SW 1271 (cell line): ENCODE measurements at regions not wholly inside any gene's neighbourhood (a gene's known extent, or its start where the extent isn't known, plus 50 kb on each side); places are given as distances from the start of the nearest gene placed in this dataset.
A peak's percentile ranks its signal among the peaks of the same experiment; 100 is the strongest.
"Not testable (repeated sequence)": the region's sequence is repeated elsewhere in the genome, so short reads cannot be mapped to it uniquely, and the experiment has no call there.

Experiments
- DNase-seq, 2 experiments: peaks; one replicate each; lab custom pipeline; 2025; lab: John Stamatoyannopoulos, UW

DNA sequence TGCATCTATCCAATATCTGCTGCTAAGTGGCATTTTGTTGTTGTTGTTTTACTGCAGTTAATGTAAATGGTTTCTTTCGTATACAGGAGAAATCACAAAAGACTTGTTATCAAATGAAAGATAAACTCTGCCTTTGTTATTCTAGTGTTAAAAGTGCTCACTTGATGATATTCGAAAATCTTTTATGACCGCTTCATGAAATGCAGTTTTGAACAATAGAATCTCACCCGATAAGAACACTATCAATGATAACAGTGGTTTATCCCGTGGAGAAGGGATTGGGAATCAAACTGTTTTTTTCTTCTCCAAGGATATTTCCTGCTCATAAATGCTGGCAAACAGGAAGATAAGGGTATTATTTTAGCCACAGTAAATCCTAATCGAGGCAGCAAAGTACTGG is 1366.3 kb downstream of the OLFM4 start:
- no peak for DNase-seq

DNA sequence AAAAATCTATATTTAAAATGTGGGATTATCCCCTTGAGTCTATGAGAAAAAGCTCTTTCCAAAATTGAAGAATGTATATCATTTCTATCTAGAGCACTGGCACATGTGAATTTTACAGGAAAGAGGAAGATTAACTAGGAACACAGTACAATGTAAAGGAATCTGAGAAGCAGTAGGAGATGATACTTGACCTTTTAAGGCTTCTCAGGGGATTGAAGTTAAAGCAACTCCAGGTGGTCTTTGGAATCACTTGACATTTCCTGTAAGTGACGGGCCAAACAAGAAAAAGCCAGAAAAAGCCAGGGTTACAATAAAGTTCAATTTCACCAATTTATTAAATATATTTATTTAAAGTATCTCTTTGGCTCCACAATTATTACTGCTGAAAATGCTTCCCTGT is 1373.9 kb downstream of the OLFM4 start:
- no peak for DNase-seq

DNA sequence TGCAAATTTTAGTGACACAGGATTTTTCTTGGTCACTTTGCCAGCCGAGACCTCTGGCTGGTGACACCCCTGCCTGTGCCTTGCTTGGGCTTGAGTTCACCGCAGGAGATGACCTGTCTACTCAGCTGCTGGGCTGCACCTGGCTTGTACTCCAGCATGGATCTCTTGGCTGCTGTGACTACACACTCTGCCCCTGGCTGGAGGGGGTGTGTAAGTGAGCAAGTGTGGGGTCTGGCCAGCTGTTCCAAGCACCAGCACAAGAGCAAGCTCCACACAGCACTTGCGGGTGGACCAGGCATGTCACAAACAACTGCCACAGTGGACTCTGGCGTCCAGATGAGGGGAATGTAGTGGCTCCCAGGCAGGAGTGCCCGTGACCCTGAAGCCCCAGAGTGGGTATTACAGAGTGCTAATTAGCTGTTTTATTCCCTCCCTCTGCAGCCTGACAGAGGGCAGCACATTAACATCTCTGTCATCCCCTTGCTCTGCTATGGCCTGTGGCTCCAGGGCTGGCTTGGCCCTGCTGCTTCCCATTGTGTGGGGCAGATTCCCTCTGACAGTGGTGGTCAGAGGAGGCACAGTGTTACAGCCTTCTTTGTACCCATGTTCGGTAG is 1387.2 kb downstream of the OLFM4 start:
- no peak for DNase-seq

DNA sequence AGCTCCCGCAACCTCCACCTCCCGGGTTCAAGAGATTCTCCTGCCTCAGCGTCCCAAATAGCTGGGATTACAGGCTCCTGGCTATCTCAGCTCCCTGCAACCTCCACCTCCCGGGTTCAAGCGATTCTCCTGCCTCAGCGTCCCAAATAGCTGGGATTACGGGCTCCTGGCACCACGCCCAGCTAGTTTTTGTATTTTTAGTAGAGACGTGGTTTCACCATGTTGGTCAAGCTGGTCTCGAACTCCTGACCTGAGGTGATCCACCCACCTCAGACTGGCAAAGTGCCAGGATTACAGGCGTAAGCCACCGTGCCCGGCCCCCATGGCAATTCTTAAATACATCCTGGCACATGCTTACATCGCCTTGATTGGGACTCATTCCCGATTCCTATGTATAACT is 1394.3 kb downstream of the OLFM4 start:
- DNase-seq = not testable (repeated sequence)

DNA sequence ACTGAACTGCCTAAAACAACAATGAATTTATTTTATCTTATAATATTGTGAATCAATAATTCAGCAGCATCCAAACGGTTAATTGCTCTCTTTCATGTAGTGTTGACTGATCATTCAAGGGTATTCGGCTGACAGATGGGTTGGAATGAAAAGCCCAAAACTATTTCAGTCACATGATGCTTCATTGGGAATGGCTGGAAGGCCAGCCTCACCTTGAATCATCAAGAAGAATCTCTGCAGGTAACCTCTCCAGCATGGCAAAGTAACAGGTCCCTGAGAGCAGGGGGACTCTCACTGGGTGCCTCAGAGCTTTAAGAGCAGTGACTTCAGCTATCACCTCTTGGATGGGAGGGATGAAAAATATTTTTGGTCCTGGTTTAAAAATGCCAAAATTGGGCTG is 1395.7 kb downstream of the OLFM4 start:
- DNase-seq = no peak

DNA sequence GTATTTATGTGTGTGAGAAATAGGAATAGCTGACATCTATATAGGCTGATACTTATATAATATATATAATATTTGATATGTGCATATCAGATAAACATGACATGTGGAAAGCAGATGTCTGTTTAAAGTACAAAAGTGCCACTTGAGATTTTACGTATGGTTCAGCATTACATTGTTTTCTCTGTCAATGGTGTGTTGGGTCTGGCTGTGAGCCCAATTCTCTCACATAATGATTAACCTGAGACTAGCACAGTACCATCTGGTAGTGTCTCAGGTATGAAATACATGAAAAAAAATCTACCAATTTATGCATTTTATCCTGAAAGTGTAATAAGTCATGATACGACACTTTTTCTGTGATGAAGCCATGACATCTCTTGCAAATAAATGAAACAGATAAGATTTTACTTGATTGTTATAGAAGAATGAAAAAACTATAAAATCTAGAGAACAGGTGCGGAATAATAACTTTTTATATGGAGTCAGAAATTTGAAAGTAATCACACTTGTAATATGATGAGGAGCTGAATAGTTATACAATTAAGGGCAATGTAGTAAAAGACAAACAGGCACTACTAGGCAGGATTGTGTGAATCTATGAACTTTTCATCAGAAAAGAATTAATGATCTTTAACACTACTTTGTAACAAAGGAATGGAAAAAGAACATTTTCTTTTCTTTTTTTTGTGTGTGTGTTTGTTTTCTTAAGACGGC is 1405.0 kb downstream of the OLFM4 start:
- no peak for DNase-seq

DNA sequence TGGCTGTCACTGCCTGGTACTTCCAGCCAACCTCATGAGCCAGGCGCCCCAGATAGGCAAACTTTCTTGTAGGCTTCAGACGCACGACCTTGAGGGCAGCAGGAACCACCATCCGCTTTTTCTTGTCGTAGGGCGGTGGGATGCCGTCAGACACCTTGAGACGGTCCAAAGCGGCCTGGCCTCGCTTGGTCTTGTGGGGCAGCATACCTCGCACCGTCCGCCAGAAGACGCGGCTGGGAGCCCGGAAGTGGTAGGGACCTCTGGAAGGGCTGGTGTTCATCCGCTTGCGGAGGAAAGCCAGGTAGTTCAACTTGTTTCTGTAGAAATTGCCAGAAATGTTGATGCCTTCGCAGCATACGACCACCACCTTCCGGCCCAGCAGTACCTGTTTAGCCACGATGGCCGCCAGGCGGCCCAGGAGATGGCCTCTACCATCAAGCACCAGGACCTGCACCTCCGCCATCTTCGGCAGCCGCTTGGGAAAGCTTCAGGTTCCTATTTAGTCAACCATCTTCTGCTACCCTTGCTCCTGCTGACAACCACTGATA is 1412.3 kb downstream of the OLFM4 start:
- not testable (repeated sequence) for DNase-seq

DNA sequence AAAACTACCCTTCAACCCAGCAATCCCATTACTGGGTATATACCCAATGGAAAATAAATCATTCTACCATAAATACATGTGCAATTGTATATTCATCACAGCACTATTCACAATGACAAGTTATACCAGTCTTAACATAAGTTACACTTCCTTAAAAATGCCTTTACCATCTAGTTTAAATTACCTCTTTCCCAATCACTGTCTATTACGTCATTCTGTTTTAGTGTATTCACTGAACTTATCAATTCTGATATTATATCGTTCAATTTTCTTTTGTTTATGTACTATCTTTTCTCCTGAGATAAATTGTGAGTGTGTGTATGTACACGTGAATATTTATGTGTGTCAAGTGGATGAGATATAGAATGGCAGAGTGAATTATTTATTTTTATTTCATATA is 1416.8 kb downstream of the OLFM4 start:
- no peak for DNase-seq

DNA sequence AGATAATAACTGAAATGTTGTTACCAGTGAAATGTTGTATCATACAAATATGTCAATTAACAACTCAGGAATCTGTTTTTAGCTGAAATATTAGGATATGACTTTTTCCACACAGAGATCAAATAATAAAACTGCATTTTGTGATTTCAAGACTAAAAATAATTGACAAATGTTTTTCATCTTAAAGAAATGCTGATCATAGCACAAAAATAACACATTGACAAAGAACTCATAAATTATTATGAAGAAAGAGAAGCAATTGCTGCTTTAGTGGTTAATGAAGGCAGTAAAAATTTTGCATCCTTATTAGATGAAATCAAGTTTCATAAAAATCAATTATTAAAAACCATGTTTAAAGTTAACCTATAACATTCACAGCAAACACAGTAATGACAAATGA is 1417.3 kb downstream of the OLFM4 start:
- no peak for DNase-seq

DNA sequence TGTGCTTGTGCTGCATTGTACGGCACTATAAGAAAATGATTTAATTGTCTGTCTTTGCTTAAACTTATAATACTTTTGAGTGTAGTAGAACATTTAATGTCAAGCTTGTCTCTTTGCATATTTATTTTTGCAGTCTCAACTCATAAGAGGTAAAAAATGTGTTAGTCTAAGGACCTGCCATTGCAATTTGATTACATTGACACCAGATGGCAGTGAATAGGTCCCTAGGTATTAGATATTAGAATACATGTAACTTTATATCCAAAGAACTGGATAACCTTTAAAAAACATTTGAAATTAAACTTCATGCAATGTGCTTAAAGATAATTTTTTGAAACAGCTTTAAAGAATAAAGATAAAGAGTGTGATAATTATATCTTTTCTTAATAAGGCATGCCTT is 1421.3 kb downstream of the OLFM4 start:
- DNase-seq = peak in 1 of 2 experiments; percentile 7

DNA sequence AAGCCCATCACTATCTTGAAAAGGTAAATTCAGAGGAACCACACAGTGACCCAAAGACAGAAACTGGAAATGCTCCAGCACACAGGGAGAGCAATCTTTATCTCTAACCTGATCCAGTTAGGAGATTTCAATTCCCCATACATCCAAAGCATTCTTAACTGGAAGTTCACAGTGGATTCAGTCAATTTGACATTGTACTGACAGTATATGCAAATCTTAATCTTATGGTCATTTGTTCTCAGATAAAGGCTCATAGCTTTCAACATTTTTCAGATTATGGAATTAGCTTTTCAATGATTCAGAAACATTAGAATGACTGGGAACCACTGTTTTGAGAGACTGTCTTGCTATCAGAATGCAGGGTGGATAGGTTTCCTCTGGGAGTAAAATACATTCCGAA is 1455.6 kb downstream of the OLFM4 start:
- DNase-seq = no peak

DNA sequence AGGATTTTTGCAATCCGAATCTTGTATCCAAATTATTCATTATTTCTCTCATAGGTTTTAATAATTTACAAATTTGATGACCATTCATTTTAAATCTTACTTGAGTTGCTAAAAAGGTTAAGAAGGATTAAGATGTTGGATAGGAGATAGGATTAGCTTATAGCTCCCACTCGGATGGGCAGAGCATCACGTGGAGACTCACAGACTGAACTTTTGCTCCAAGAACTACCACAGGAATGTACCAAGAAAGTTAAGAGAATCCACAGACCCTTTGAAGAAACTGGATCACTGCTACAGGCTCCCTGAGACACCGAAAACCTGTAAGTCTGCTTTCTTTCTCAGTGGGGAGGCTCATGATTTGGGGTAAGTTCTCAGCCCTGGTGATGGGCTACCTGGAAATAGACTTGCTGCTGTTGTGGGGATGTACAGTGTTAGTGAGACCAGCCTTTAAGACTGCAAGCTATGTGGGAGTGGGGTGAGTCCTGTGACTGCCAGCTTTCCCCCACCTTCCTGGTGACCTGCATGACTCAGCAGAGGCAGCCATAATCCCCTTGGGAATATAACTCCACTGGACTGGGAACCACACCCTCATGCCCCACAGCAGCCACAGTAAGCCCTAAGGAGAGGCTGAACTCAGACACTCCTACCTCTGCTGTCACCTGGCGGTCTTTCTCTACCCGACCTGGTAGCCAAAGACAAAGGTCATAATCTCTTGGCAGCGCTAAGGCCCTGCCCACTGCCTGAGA is 1458.0 kb downstream of the OLFM4 start:
- DNase-seq = no peak

DNA sequence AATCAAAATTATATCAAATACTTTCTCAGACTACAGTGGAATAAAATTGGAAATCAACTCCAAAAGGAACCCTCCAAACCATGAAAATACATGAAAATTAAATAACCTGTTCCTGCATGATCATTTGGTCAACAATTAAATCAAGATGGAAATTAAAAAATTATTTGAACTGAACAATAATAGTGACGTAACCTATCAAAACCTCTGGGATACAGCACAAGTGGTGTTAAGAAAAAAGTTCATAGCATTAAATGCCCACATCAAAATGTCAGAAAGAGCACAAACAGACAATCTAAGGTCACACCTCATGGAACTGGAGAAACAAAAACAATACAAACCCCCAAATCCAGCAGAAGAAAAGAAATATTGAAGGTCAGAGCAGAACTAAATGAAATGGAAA is 1460.7 kb downstream of the OLFM4 start:
- no peak for DNase-seq

DNA sequence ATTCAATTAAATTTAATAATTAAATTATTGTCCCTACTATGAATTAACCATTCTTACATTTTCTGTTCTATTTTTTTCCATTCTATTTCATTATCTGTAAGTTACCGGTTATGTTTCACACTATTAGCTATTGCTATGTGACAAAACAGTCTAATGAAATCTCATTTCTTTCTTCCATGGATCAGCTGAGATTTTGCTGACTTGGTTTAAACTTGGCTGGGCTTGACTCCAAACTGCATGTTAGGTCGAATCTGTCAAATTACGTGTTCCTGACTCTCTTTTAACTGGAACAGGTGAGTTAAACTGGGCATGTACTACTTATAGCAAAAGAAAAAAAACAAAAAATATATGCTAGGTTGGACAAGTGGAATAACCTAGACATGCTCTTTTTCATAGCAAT is 1464.4 kb downstream of the OLFM4 start:
- no peak for DNase-seq

DNA sequence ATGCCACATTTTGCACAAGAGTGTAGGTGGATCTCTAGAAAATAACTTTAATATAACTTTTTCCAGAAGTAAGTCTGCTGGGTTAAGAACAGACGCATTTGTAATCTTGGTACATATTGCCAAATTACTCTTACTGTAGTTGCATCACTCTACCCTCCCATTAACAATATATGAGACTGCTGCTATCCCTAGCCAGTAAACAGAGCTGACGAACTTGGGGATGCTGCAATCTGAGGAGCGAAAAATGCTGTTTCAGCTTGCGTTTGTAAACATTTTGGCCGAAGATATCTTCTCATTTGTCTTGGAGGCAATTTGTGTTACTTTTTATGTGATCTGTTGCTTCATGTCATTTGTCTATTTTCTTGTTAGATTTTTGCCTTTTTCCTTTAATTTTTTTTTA is 1482.8 kb downstream of the OLFM4 start:
- DNase-seq = no peak

DNA sequence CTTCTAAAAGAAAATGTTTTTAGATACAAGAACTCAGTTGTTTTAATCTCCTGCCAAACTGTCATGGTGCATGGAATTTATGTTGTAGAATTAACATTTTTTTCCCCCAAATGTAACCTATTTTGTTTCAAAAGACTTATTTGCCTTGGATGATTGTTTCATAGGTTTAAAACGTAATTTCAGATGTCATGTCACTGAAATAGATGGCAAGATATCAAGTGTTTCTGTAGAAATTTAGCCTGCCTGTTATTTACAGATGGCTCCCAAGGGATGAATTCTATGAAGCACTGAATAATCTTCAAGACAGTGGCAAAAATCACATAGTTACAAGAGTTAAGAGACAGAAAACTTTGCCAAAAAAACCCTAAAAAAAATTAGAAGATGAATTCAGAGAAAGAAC is 1484.6 kb downstream of the OLFM4 start:
- DNase-seq = no peak

DNA sequence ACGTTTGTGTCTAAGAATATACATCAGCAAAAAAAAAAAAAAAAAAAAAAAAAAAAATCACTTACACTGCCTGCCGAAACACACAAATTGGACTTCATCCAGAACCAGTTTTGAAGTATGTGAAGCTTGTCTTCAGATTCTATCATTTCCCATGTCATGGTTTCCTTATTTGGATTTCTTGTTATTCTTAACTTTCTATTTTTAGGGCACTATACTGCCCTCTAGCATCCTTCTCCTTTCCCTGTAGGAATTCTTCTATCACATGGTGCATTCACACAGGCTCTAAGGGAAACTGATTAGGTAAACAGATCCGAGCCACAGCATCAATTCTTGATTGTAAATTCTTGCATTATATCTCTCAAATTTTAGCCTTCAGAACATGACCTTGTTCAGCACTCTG is 1507.5 kb downstream of the OLFM4 start:
- DNase-seq = peak in 1 of 2 experiments; percentile 3

DNA sequence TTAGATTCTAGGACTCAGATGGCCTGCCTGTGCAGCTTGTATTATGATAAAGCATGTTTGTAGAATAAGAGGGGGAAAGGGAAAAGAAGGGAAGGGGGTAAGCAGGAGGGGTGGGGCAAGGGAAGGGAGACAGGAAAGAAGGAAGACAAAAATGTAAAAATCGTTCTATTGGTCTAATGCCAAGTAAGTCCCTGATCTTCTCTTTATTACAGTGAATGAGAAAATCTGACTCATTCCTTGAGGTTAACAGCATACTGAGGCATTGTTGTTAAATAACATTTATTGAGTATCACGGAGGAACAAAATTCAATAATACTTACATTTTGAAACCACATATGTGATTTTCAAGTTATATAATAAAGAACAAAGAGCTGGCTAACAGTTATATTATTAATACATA is 1534.7 kb downstream of the OLFM4 start:
- DNase-seq = no peak

DNA sequence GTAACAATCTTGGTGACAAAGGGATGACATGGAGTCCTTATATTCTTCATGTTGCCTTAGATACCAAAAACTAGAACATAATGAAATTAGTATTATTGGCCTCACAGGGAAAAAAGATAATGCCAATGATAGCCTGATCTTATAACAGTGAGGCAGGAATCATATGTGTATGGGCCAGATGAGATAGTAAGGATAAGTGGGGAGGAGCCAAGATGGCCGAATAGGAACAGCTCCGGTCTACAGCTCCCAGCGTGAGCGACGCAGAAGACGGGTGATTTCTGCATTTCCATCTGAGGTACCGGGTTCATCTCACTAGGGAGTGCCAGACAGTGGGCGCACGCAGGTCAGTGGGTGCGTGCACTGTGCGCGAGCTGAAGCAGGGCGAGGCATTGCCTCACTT is 1543.4 kb downstream of the OLFM4 start:
- not testable (repeated sequence) for DNase-seq

DNA sequence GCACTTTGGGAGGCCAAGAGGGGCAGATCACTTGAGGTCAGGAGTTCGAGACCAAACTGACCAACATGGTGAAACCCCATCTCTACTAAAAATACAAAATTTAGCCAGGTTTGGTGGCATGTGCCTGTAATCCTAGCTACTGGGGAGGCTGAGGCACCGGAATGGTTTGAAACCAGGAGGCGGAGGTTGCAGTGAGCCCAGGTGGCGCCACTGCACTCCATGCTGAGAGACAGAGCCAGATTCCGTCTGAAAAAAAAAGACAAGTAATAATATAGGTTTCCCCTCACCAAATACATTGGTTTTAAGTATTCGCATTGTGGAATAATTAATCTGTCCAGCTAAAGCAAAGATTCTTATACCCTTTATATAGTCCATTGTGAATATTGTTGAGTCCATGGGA is 1544.6 kb downstream of the OLFM4 start:
- no peak for DNase-seq

DNA sequence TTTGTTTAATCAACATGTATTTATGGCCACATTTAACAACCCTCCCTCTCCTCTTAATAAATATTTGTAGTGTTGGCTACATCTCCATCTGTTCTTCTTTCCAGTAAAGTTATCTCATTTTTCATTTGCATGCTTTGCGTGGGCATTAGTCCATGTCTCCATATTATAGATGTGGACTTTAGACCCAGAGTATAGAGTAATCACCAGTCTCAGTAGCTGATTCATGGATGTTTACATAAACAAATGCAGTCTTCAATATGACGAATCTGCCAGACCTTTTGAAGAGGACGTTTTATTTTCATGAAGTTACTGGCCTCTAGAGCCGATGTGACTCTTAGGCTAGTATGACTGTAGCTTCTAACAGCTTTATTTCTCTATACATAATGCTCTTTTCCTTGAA is 1546.2 kb downstream of the OLFM4 start:
- no peak for DNase-seq

DNA sequence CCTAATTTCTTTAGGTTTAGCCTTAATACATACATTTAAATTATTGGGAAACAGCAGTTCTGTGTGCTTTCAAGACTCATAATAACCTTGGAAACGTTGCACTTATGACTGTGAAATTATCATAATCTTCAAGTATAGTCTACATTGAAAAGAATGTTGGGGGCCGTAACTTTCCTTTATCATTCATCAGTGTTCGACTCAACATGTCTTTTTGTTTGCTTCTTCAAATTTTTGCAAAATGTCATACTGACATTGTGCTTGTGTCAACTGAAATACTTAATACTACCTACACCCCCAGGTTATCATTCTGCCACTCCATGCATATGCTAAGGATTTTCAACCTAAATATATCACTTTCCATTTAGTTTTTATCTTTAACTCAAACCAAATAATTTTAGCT is 1562.9 kb downstream of the OLFM4 start:
- DNase-seq = no peak

DNA sequence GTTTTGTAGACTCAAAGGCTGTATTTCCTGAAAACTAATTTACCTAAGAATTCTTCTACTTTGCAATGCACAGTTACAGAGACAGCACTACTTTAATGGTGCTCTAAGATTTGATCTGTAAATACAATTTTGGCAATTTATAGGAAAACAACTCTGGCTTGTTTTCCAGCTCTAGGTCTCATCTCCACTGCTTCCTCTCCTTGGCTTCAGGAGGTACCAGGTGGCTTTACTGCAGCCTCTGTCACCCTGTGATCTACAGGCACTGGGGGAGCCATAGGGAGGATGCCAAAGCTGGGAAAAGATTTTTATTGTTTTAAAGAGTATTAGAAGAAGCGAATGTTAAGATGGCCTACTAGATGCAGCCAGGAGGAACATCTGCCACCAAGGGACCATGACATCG is 1563.6 kb downstream of the OLFM4 start:
- no peak for DNase-seq
